Central memory CD8-positive, alpha-beta T cell (primary cell): ENCODE measurements at regions not wholly inside any gene's neighbourhood (a gene's known extent, or its start where the extent isn't known, plus 50 kb on each side); places are given as distances from the start of the nearest gene placed in this dataset.

Experiments used
- ATAC-seq: fragments of 150-1000 bp; cut with Tn5 transposase; replicated peaks from 2 replicates; pipeline ENCODE4 v1.10.0; 2022; ENCODE audit warnings: mild to moderate bottlenecking, moderate FRiP score, moderate number of reproducible peaks; ENCODE audit not compliant: poor library complexity, severe bottlenecking; ENCODE audit errors: extremely low read depth
- DNase-seq, 2 donors: peaks; one replicate each; pipeline ENCODE4 v3.0.0; 2021; ENCODE audit warnings: low spot score in 2 of 2
- H3K27ac Mint-ChIP-seq: one replicate; pipeline ENCODE4 v1.8.0; 2022; ENCODE audit warnings: low read depth, mild to moderate bottlenecking, moderate library complexity, mixed read lengths
- H3K27me3 Mint-ChIP-seq: one replicate; pipeline ENCODE4 v1.8.0; 2022; ENCODE audit warnings: mixed read lengths
- H3K36me3 Mint-ChIP-seq: one replicate; pipeline ENCODE4 v1.8.0; 2022; ENCODE audit warnings: mild to moderate bottlenecking, moderate library complexity, mixed read lengths; ENCODE audit not compliant: insufficient read depth
- H3K4me1 Mint-ChIP-seq: one replicate; pipeline ENCODE4 v1.8.0; 2022; ENCODE audit warnings: mixed read lengths
- H3K4me3 Mint-ChIP-seq: one replicate; pipeline ENCODE4 v1.8.0; 2022; ENCODE audit warnings: mild to moderate bottlenecking, moderate library complexity, mixed read lengths
- H3K9me3 Mint-ChIP-seq: one replicate; pipeline ENCODE4 v1.8.0; 2022; ENCODE audit warnings: mixed read lengths

GRCh38 chr12:96136725-96137378 lies 57.3 kb upstream of the ELK3 start:
- no peak overlapping the region for H3K27ac Mint-ChIP-seq
- H3K36me3 Mint-ChIP-seq = no peaks in the 10 kb centered on the region
- peaks cover 5% of the 10 kb centered on the region for H3K4me1 Mint-ChIP-seq
- no peaks in the 10 kb centered on the region for H3K9me3 Mint-ChIP-seq
- DNase-seq = no peak
- no peak overlapping the region for H3K4me3 Mint-ChIP-seq
- H3K27me3 Mint-ChIP-seq = peaks cover 19% of the 10 kb centered on the region
- no peak for ATAC-seq

- Mint-ChIP-seq H3K27ac (peak overlapping the region; percentile 63), H3K36me3 (peaks cover 4% of the 10 kb centered on the region), H3K4me3 (no peak overlapping the region), H3K27me3 (no peaks in the 10 kb centered on the region), H3K4me1 (peaks cover 18% of the 10 kb centered on the region), H3K9me3 (no peaks in the 10 kb centered on the region)
- ATAC-seq (no peak), DNase-seq (no peak)
These were observed 54.0 kb upstream of the ELK3 start for GRCh38 chr12:96140174-96140573.

GRCh38 chr12:96141216-96141912 lies 52.8 kb upstream of the ELK3 start:
- Mint-ChIP-seq H3K4me1 (peaks cover 16% of the 10 kb centered on the region), H3K36me3 (peaks cover 4% of the 10 kb centered on the region), H3K27me3 (no peaks in the 10 kb centered on the region), H3K9me3 (no peaks in the 10 kb centered on the region), H3K27ac (no peak overlapping the region), H3K4me3 (no peak overlapping the region)
- ATAC-seq (no peak), DNase-seq (no peak)

GRCh38 chr12:96143392-96143791 lies 50.8 kb upstream of the ELK3 start:
- H3K4me3 Mint-ChIP-seq = no peak overlapping the region
- no peak for ATAC-seq
- H3K27ac Mint-ChIP-seq = peak overlapping the region; percentile 70
- H3K4me1 Mint-ChIP-seq = peaks cover 13% of the 10 kb centered on the region
- no peaks in the 10 kb centered on the region for H3K9me3 Mint-ChIP-seq
- DNase-seq = no peak
- no peaks in the 10 kb centered on the region for H3K27me3 Mint-ChIP-seq
- H3K36me3 Mint-ChIP-seq = peaks cover 4% of the 10 kb centered on the region

GRCh38 chr12:96143827-96144565 lies 50.2 kb upstream of the ELK3 start:
- Mint-ChIP-seq H3K27me3 (no peaks in the 10 kb centered on the region), H3K9me3 (no peaks in the 10 kb centered on the region), H3K4me1 (peaks cover 13% of the 10 kb centered on the region), H3K36me3 (peaks cover 4% of the 10 kb centered on the region), H3K4me3 (no peak overlapping the region), H3K27ac (no peak overlapping the region)
- ATAC-seq (no peak), DNase-seq (no peak)
